HepG2 (cell line): ENCODE measurements at regions not wholly inside any gene's neighbourhood (a gene's known extent, or its start where the extent isn't known, plus 50 kb on each side); places are given as distances from the start of the nearest gene placed in this dataset.

Source experiments
- ATAC-seq: fragments of 200-7000 bp; cut with Tn5 transposase; 3 replicates; pipeline ENCODE4 v1.9.1; 2020; ENCODE audit warnings: mild to moderate bottlenecking, moderate library complexity
- BruUV-seq: library from RNA; stranded (reverse); fragments of 400-500 nt; replicated peaks from 2 replicates; lab custom pipeline; 2021; lab: Mats Ljungman, UMichigan
- CTCF ChIA-PET: fragments of 300-600 bp; formaldehyde crosslinking; extraction: SDS; loops from one replicate; lab custom pipeline; 2021; ENCODE audit warnings: low total read pairs, inconsistent platforms, low intra/inter-chr PET ratio; lab: Yijun Ruan, JAX
- POLR2A ChIA-PET: fragments of 350-600 bp; sonication (Branson Sonifier 250); formaldehyde crosslinking; loops from one replicate; lab custom pipeline; 2020; ENCODE audit warnings: antibody characterized with exemption, inconsistent platforms; lab: Yijun Ruan, JAX
- DNase-seq: peaks from one replicate; pipeline ENCODE4 v3.0.0-alpha.2; 2015; ENCODE audit warnings: low spot score
- FAIRE-seq: peaks from 3 replicates; lab custom pipeline; 2011; peaks lifted over from hg19 to GRCh38; lab: Jason Lieb, UNC
- H2AFZ ChIP-seq: one replicate; pipeline ENCODE4 v1.6.1; 2011; ENCODE audit warnings: low read length, inconsistent platforms
- H3K27ac ChIP-seq: fragments of 300-600 bp; 3 replicates; pipeline ENCODE4 v1.8.0; 2011; ENCODE audit warnings: mixed run types, mild to moderate bottlenecking, mixed read lengths, low read length, inconsistent platforms; ENCODE audit not compliant: insufficient read depth; ENCODE audit errors: extremely low read length
- H3K27me3 ChIP-seq, 2 experiments: fragments of 200-600 bp in 1 of 2; 2 replicates in 1 of 2; 3 replicates in 1 of 2; pipeline versions ENCODE4 v1.6.0 to v1.8.0; 2011; ENCODE audit warnings: low read length in 2 of 2, mild to moderate bottlenecking in 2 of 2, moderate library complexity in 2 of 2, inconsistent platforms in 1 of 2; ENCODE audit not compliant: insufficient read depth in 2 of 2, control insufficient read depth in 1 of 2
- H3K36me3 ChIP-seq, 2 experiments: fragments of 200-600 bp in 1 of 2; replicated peaks in 1 of 2; 2 replicates in 1 of 2; 3 replicates in 1 of 2; pipeline versions ENCODE4 v1.5.1 to v1.8.0; 2011; ENCODE audit warnings: low read length in 2 of 2, inconsistent platforms in 1 of 2; ENCODE audit not compliant: insufficient read depth in 2 of 2, control insufficient read depth in 1 of 2
- H3K4me1 ChIP-seq: 2 replicates; pipeline ENCODE4 v1.5.1; 2012; ENCODE audit warnings: low read length, inconsistent platforms; ENCODE audit not compliant: insufficient read depth
- H3K4me2 ChIP-seq: 2 replicates; pipeline ENCODE4 v1.6.0; 2011; ENCODE audit warnings: low read depth, low read length, inconsistent platforms
- H3K4me3 ChIP-seq, 3 experiments: fragments of 200-600 bp in 1 of 3; sonication (generic), shearing (Covaris generic) in 1 of 3; replicated peaks in 1 of 3; 2 replicates each; pipeline ENCODE4 v1.5.1; 2011 to 2016; ENCODE audit warnings: low read length in 3 of 3, inconsistent platforms in 2 of 3, low read depth in 2 of 3, mild to moderate bottlenecking in 2 of 3, control low read depth in 1 of 3, mixed read lengths in 1 of 3; ENCODE audit not compliant: insufficient read depth in 1 of 3
- H3K79me2 ChIP-seq: one replicate; pipeline ENCODE4 v1.6.1; 2011; ENCODE audit warnings: low read length, inconsistent platforms; ENCODE audit not compliant: insufficient read depth
- H3K9ac ChIP-seq: 2 replicates; pipeline ENCODE4 v1.6.0; 2011; ENCODE audit warnings: mild to moderate bottlenecking, low read depth, low read length, inconsistent platforms; ENCODE audit not compliant: insufficient read depth
- H3K9me3 ChIP-seq: 2 replicates; pipeline ENCODE4 v1.5.1; 2012; ENCODE audit warnings: mild to moderate bottlenecking, low read length
- H4K20me1 ChIP-seq: 2 replicates; pipeline ENCODE4 v1.6.0; 2011; ENCODE audit warnings: inconsistent platforms, mild to moderate bottlenecking, low read length, moderate library complexity; ENCODE audit not compliant: insufficient read depth
- ADNP ChIP-seq: sonication (generic); formaldehyde crosslinking; IDR thresholded peaks from 2 replicates; pipeline ENCODE4 v1.4.0; 2020; ENCODE audit warnings: missing genetic modification reagents
- BHLHE40 ChIP-seq: IDR thresholded peaks from 2 replicates; pipeline ENCODE4 v1.6.1; 2011; ENCODE audit warnings: low read length, improper control_type of control experiment
- CEBPB ChIP-seq: IDR thresholded peaks from 2 replicates; pipeline ENCODE4 v1.6.1; 2011; ENCODE audit warnings: low read depth, low read length, improper control_type of control experiment, borderline replicate concordance
- HNF4A ChIP-seq: sonication (generic); formaldehyde crosslinking; IDR thresholded peaks from 2 replicates; pipeline ENCODE4 v1.4.0; 2020; ENCODE audit warnings: missing genetic modification reagents
- MEIS2 ChIP-seq: sonication (generic); formaldehyde crosslinking; IDR thresholded peaks from 2 replicates; pipeline ENCODE4 v1.9.0; 2021; ENCODE audit warnings: mild to moderate bottlenecking, missing genetic modification reagents
- NCOR1 ChIP-seq: fragments of 200-600 bp; sonication (generic); IDR thresholded peaks from 2 replicates; pipeline ENCODE4 v1.7.0; 2017; ENCODE audit warnings: antibody characterized with exemption, low read length, borderline replicate concordance
- NR2C2 ChIP-seq: sonication (generic); formaldehyde crosslinking; IDR thresholded peaks from 2 replicates; pipeline ENCODE4 v1.4.0; 2020; ENCODE audit warnings: missing genetic modification reagents, mild to moderate bottlenecking, moderate library complexity, borderline replicate concordance
- RBFOX2 ChIP-seq: fragments of 200-400 bp; formaldehyde crosslinking; IDR thresholded peaks from 2 replicates; pipeline ENCODE4 v1.6.1; 2017; ENCODE audit warnings: low read depth, mild to moderate bottlenecking, low read length
- RXRB ChIP-seq: IDR thresholded peaks from 2 replicates; pipeline ENCODE4 v1.6.1; 2016; ENCODE audit warnings: borderline replicate concordance, missing genetic modification reagents, missing compliant biosample characterization
- SMAD9 ChIP-seq: sonication (generic); formaldehyde crosslinking; IDR thresholded peaks from 2 replicates; pipeline ENCODE4 v1.5.1; 2020; ENCODE audit warnings: mild to moderate bottlenecking, missing genetic modification reagents
- ZNF232 ChIP-seq: sonication (generic); formaldehyde crosslinking; IDR thresholded peaks from 2 replicates; pipeline ENCODE4 v1.4.0; 2020; ENCODE audit warnings: missing genetic modification reagents, borderline replicate concordance
- ZNF337 ChIP-seq: sonication (generic); formaldehyde crosslinking; IDR thresholded peaks from 2 replicates; pipeline ENCODE4 v1.5.1; 2020; ENCODE audit warnings: missing genetic modification reagents, low read depth, mild to moderate bottlenecking, borderline replicate concordance
- ZNF513 ChIP-seq: sonication (generic); formaldehyde crosslinking; conservative IDR thresholded peaks from 2 replicates; pipeline ENCODE4 v1.5.0; 2020; ENCODE audit warnings: missing genetic modification reagents
- WGBS: methylation state at CpG from one replicate; pipeline ENCODE4 v1.1.6; 2017; ENCODE audit warnings: low lambda C conversion rate; 5-methylcytosine and 5-hydroxymethylcytosine counted together
- in situ Hi-C: cut with HindIII; loops from 2 replicates; pipeline ENCODE4 v1.10.0; 2017; ENCODE audit warnings: low pct_unique_long_range_greater_than_20kb; ENCODE audit not compliant: extremely low pct_ligation_motif_present
- intact Hi-C: fragments of 100-400 bp; cut with micrococcal nuclease; formaldehyde crosslinking; loops from one replicate; pipeline ENCODE4 v1.10.0; 2022; ENCODE audit not compliant: unreplicated experiment
- TF ChIP-seq, protein P1 (sequence below): conservative IDR thresholded peaks from 2 replicates; pipeline ENCODE4 v1.6.1; 2018; ENCODE audit warnings: missing genetic modification reagents
- TF ChIP-seq, protein P2 (sequence below): sonication (generic); formaldehyde crosslinking; IDR thresholded peaks from 2 replicates; pipeline ENCODE4 v1.4.0; 2020; ENCODE audit warnings: missing genetic modification reagents, borderline replicate concordance

DNA sequence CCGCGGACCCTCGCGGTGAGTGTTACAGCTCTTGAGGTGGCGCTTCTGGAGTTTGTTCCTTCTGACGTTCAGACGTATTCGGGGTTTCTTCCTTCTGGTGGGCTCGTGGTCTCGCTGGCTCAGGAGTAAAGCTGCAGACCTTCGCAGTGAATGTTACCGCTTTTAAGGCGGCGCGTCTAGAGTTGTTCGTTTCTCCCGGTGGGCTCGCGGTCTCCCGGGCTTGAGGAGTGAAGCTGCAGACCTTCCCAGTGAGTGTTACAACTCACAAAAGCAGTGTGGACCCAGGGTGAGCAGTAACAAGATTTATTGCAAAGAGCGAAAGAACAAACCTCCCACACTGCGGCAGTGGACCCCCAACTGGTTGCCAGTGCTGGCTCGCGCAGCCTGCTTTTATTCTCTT is 177.1 kb downstream of the UACA start:
- no peak for DNase-seq
- no TSS peak for BruUV-seq
- Histone ChIP-seq H3K9ac (no peak overlapping the region), H3K4me2 (no peak overlapping the region; the same call in 1 of the 2 replicates), H2AFZ (no peak overlapping the region), H3K9me3 (no peaks in the 10 kb centered on the region), H4K20me1 (no peaks in the 10 kb centered on the region), H3K79me2 (no peaks in the 10 kb centered on the region), H3K4me1 (peaks cover 32% of the 10 kb centered on the region), H3K27me3 (no peaks in the 10 kb centered on the region), H3K27ac (no peak overlapping the region), H3K36me3 (no peaks in the 10 kb centered on the region), H3K4me3 (no peak overlapping the region)
- ChIA-PET CTCF (no interaction called here), POLR2A (no interaction called here)
- in situ Hi-C loops (no loop called here), intact Hi-C loops (no loop called here)
- TF ChIP-seq RBFOX2, result no peak
- no peak for ATAC-seq
- FAIRE-seq, result no peak
- 97% methylated on average over 23 of the region's 24 CpGs for WGBS

DNA sequence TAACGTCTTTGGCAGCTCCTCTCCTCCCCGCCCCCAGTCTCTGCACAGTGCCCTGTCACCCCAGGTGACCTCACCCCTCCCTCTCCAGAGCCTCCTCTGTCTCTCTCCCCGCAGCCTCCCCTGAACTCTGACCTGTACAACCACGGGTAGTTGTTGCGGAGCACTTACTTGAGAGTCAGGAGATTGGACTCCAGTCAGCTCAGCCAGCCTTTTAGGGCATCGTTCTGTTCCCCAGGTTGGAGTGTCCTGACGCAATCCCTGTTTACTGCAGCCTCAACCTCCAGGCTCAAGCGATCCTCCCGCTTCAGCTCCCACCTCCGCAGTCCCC is 177.7 kb downstream of the UACA start:
- Histone ChIP-seq H3K4me3 (peak overlapping the region in 2 of 3 experiments; percentile 59 to 73; a peak in 2 of 6 replicates), H3K9ac (no peak overlapping the region), H3K4me1 (peaks cover 32% of the 10 kb centered on the region), H4K20me1 (no peaks in the 10 kb centered on the region), H3K27me3 (no peaks in the 10 kb centered on the region), H3K4me2 (peak overlapping the region; percentile 85), H3K36me3 (no peaks in the 10 kb centered on the region), H3K79me2 (no peaks in the 10 kb centered on the region), H3K9me3 (no peaks in the 10 kb centered on the region), H2AFZ (no peak overlapping the region), H3K27ac (no peak overlapping the region)
- in situ Hi-C loops (no loop called here), intact Hi-C loops (no loop called here)
- FAIRE-seq (no peak), ATAC-seq (peak; percentile 11; the same call in 1 of the 3 replicates), DNase-seq (peak; percentile 16)
- CTCF ChIA-PET, result interaction anchor here (1.7 kb wide), 1 partner anchor 16 kb away, joined by 10 read pairs; no protein-coding TSS in a partner anchor
- POLR2A ChIA-PET, result interaction anchor here (1.3 to 1.5 kb wide), 3 partner anchors 10 to 31 kb away, joined by 3 to 8 read pairs (median 5); no protein-coding TSS in a partner anchor
- WGBS, result 35% methylated on average over 10 of the region's 10 CpGs
- BruUV-seq, result no TSS peak
- TF ChIP-seq, protein P1, sequence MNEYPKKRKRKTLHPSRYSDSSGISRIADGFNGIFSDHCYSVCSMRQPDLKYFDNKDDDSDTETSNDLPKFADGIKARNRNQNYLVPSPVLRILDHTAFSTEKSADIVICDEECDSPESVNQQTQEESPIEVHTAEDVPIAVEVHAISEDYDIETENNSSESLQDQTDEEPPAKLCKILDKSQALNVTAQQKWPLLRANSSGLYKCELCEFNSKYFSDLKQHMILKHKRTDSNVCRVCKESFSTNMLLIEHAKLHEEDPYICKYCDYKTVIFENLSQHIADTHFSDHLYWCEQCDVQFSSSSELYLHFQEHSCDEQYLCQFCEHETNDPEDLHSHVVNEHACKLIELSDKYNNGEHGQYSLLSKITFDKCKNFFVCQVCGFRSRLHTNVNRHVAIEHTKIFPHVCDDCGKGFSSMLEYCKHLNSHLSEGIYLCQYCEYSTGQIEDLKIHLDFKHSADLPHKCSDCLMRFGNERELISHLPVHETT (CRISPR knock-in tag), result no peak
- TF ChIP-seq ZNF232 (CRISPR knock-in tag), result no peak
- TF ChIP-seq HNF4A, result 0 out of 2 replicates have a peak, but pooled peaks have one; percentile 24
- TF ChIP-seq NCOR1, result no peak
- TF ChIP-seq, protein P2, sequence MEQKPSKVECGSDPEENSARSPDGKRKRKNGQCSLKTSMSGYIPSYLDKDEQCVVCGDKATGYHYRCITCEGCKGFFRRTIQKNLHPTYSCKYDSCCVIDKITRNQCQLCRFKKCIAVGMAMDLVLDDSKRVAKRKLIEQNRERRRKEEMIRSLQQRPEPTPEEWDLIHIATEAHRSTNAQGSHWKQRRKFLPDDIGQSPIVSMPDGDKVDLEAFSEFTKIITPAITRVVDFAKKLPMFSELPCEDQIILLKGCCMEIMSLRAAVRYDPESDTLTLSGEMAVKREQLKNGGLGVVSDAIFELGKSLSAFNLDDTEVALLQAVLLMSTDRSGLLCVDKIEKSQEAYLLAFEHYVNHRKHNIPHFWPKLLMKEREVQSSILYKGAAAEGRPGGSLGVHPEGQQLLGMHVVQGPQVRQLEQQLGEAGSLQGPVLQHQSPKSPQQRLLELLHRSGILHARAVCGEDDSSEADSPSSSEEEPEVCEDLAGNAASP (CRISPR knock-in tag), result peak; percentile 86; the same call in 1 of the 2 replicates
- TF ChIP-seq ZNF513 (CRISPR knock-in tag), result no peak
- 0 out of 2 replicates have a peak, but pooled peaks have one; percentile 25 for TF ChIP-seq ADNP (CRISPR knock-in tag)
- TF ChIP-seq NR2C2 (CRISPR knock-in tag), result peak; percentile 33; the same call in 1 of the 2 replicates
- TF ChIP-seq CEBPB, result peak; percentile 26; the same call in 1 of the 2 replicates
- TF ChIP-seq BHLHE40, result no peak
- TF ChIP-seq ZNF337, result peak; percentile 49; the same call in 1 of the 2 replicates
- TF ChIP-seq MEIS2 (CRISPR knock-in tag), result no peak
- TF ChIP-seq SMAD9 (CRISPR knock-in tag), result no peak
- TF ChIP-seq RXRB (CRISPR knock-in tag), result peak; percentile 73
